ENCODE measurements at regions not wholly inside any gene's neighbourhood (a gene's known extent, or its start where the extent isn't known, plus 50 kb on each side); places are given as distances from the start of the nearest gene placed in this dataset.

- TF ChIP-seq CTCF (IDR thresholded peaks at IDR 0.05) (no peak), POLR2AphosphoS5 (IDR thresholded peaks at IDR 0.05) (no peak), POLR2A (IDR thresholded peaks at IDR 0.05) (no peak)
Measured at GRCh38 chrX:119997570-119997969, 54.0 kb upstream of the NKAP start.

Measured in sigmoid colon (tissue), 4 donors.